Mesothelial cell of epicardium (in vitro differentiated cells): ENCODE measurements at regions not wholly inside any gene's neighbourhood (a gene's known extent, or its start where the extent isn't known, plus 50 kb on each side); places are given as distances from the start of the nearest gene placed in this dataset.

Experiments
- DNase-seq, 2 experiments: peaks; one replicate each; pipeline ENCODE4 v3.0.0; 2021; ENCODE audit warnings: low spot score in 2 of 2; ENCODE audit not compliant: unreplicated experiment in 2 of 2
- H3K27ac Mint-ChIP-seq: 2 replicates; pipeline ENCODE4 v1.8.0; 2021; ENCODE audit warnings: mixed read lengths
- H3K27me3 Mint-ChIP-seq: 2 replicates; pipeline ENCODE4 v1.8.0; 2021; ENCODE audit warnings: low read depth, mixed read lengths
- H3K36me3 Mint-ChIP-seq: 2 replicates; pipeline ENCODE4 v1.8.0; 2021; ENCODE audit warnings: mixed read lengths
- H3K4me1 Mint-ChIP-seq: 2 replicates; pipeline ENCODE4 v1.8.0; 2021; ENCODE audit warnings: mixed read lengths
- H3K4me3 Mint-ChIP-seq: 2 replicates; pipeline ENCODE4 v1.8.0; 2021; ENCODE audit warnings: mild to moderate bottlenecking, moderate library complexity, mixed read lengths
- H3K9me3 Mint-ChIP-seq: 2 replicates; pipeline ENCODE4 v1.8.0; 2021; ENCODE audit warnings: mixed read lengths
- CTCF ChIP-seq: fragments of 200-600 bp; sonication (generic); IDR thresholded peaks from one replicate; pipeline ENCODE4 v1.5.0; 2021; ENCODE audit warnings: antibody characterized with exemption; ENCODE audit not compliant: unreplicated experiment

GRCh38 chr15:93241696-93242585 is 152.9 kb upstream of the RGMA start:
- Mint-ChIP-seq H3K27ac (no peak overlapping the region), H3K36me3 (no peaks in the 10 kb centered on the region), H3K4me3 (no peak overlapping the region), H3K4me1 (peaks cover 2% of the 10 kb centered on the region), H3K9me3 (no peaks in the 10 kb centered on the region), H3K27me3 (peaks cover 28% of the 10 kb centered on the region)
- no peak for TF ChIP-seq CTCF
- no peak for DNase-seq

- Mint-ChIP-seq H3K4me3 (no peak overlapping the region), H3K36me3 (no peaks in the 10 kb centered on the region), H3K9me3 (no peaks in the 10 kb centered on the region), H3K27ac (no peak overlapping the region), H3K4me1 (peaks cover 2% of the 10 kb centered on the region), H3K27me3 (peaks cover 27% of the 10 kb centered on the region)
- no peak for DNase-seq
- TF ChIP-seq CTCF, result no peak
Measured at GRCh38 chr15:93239993-93240392, 151.0 kb upstream of the RGMA start.

- no peaks in the 10 kb centered on the region for H3K36me3 Mint-ChIP-seq
- H3K4me1 Mint-ChIP-seq, result peaks cover 2% of the 10 kb centered on the region
- no peak overlapping the region for H3K27ac Mint-ChIP-seq
- DNase-seq, result no peak
- no peak overlapping the region for H3K4me3 Mint-ChIP-seq
- no peaks in the 10 kb centered on the region for H3K9me3 Mint-ChIP-seq
- H3K27me3 Mint-ChIP-seq, result peaks cover 24% of the 10 kb centered on the region
- TF ChIP-seq CTCF, result no peak
Measured at GRCh38 chr15:93239591-93239990, 150.6 kb upstream of the RGMA start.

- DNase-seq, result no peak
- TF ChIP-seq CTCF, result no peak
- Mint-ChIP-seq H3K9me3 (no peaks in the 10 kb centered on the region), H3K27me3 (peaks cover 23% of the 10 kb centered on the region), H3K27ac (no peak overlapping the region), H3K36me3 (no peaks in the 10 kb centered on the region), H3K4me3 (no peak overlapping the region), H3K4me1 (peaks cover 2% of the 10 kb centered on the region)
Measured at GRCh38 chr15:93238641-93239040, 149.6 kb upstream of the RGMA start.

- H3K4me3 Mint-ChIP-seq, result no peak overlapping the region
- H3K4me1 Mint-ChIP-seq, result peaks cover 2% of the 10 kb centered on the region
- no peak for DNase-seq
- H3K36me3 Mint-ChIP-seq, result no peaks in the 10 kb centered on the region
- TF ChIP-seq CTCF, result no peak
- peaks cover 27% of the 10 kb centered on the region for H3K27me3 Mint-ChIP-seq
- H3K27ac Mint-ChIP-seq, result no peak overlapping the region
- H3K9me3 Mint-ChIP-seq, result no peaks in the 10 kb centered on the region
Measured at GRCh38 chr15:93235926-93236780, 147.1 kb upstream of the RGMA start.
